HG03045 (cell line): ENCODE measurements at regions not wholly inside any gene's neighbourhood (a gene's known extent, or its start where the extent isn't known, plus 50 kb on each side); places are given as distances from the start of the nearest gene placed in this dataset.
A peak's percentile ranks its signal among the peaks of the same experiment; 100 is the strongest.
"Not testable (repeated sequence)": the region's sequence is repeated elsewhere in the genome, so short reads cannot be mapped to it uniquely, and the experiment has no call there.

Experiments
- ATAC-seq: cut with Tn5 transposase; IDR thresholded peaks from one replicate; pipeline ENCODE4 v1.9.1; 2021; ENCODE audit warnings: mild to moderate bottlenecking, moderate library complexity; ENCODE audit not compliant: unreplicated experiment

- ATAC-seq = peak; percentile 100
These were observed 234.9 kb upstream of the MCHR2 start for GRCh38 chr6:100228834-100229441.

- ATAC-seq = peak; percentile 5
These were observed 234.4 kb upstream of the MCHR2 start for GRCh38 chr6:100228437-100228833.

- ATAC-seq = no peak
These were observed 232.8 kb upstream of the MCHR2 start for GRCh38 chr6:100226811-100227210.

- ATAC-seq = not testable (repeated sequence)
These were observed 229.9 kb upstream of the MCHR2 start for GRCh38 chr6:100223952-100224351.

GRCh38 chr6:100220543-100220942 lies 226.5 kb upstream of the MCHR2 start:
- ATAC-seq = no peak

- ATAC-seq = no peak
These were observed 223.4 kb upstream of the MCHR2 start for GRCh38 chr6:100217225-100218012.

GRCh38 chr6:100216760-100217159 lies 222.7 kb upstream of the MCHR2 start:
- ATAC-seq = no peak

GRCh38 chr6:100212131-100212530 lies 218.1 kb upstream of the MCHR2 start:
- no peak for ATAC-seq

- no peak for ATAC-seq
These were observed 216.4 kb upstream of the MCHR2 start for GRCh38 chr6:100210137-100211117.

- ATAC-seq = no peak
These were observed 215.5 kb upstream of the MCHR2 start for GRCh38 chr6:100209323-100210136.

- ATAC-seq = no peak
These were observed 209.4 kb upstream of the MCHR2 start for GRCh38 chr6:100203400-100203799.

GRCh38 chr6:100202417-100203194 lies 208.6 kb upstream of the MCHR2 start:
- no peak for ATAC-seq

- ATAC-seq = not testable (repeated sequence)
These were observed 202.4 kb upstream of the MCHR2 start for GRCh38 chr6:100196214-100196982.

- ATAC-seq = not testable (repeated sequence)
These were observed 201.2 kb upstream of the MCHR2 start for GRCh38 chr6:100195244-100195643.

GRCh38 chr6:100194535-100194934 lies 200.5 kb upstream of the MCHR2 start:
- no peak for ATAC-seq

GRCh38 chr6:100188754-100189153 lies 194.7 kb upstream of the MCHR2 start:
- ATAC-seq = no peak

GRCh38 chr6:100186552-100186951 lies 192.5 kb upstream of the MCHR2 start:
- ATAC-seq = no peak

- ATAC-seq = peak; percentile 70
These were observed 191.6 kb upstream of the MCHR2 start for GRCh38 chr6:100185615-100186014.

- no peak for ATAC-seq
These were observed 190.4 kb upstream of the MCHR2 start for GRCh38 chr6:100184473-100184872.
